ENCODE measurements at regions not wholly inside any gene's neighbourhood (a gene's known extent, or its start where the extent isn't known, plus 50 kb on each side); places are given as distances from the start of the nearest gene placed in this dataset.
"Not testable (repeated sequence)": the region's sequence is repeated elsewhere in the genome, so short reads cannot be mapped to it uniquely, and the experiment has no call there.

DNA sequence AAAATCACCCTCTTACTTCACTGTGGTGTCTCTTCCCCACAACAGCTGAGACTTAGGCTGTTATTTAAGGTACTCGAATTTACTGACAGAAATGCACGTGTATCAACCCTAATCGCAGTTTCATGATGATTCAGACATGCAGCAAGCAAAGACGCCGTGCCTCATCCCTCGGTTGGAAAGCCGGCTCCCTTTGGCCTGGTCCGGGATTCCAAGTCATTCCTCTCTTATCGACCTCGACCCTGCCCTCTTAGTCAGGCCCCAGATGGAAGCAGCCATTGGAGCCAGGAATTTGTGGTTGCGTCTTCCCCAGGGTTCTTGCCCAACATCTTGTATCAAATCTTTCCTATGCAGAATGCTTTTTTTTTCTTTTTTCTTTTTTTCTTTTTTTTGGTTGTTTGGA lies 229.5 kb downstream of the GATA3 start:
- no peak for DNase-seq

GRCh38 chr10:8285970-8286369 lies 231.5 kb downstream of the GATA3 start:
- not testable (repeated sequence) for DNase-seq

GRCh38 chr10:8288600-8288999 lies 234.1 kb downstream of the GATA3 start:
- no peak for DNase-seq

DNA sequence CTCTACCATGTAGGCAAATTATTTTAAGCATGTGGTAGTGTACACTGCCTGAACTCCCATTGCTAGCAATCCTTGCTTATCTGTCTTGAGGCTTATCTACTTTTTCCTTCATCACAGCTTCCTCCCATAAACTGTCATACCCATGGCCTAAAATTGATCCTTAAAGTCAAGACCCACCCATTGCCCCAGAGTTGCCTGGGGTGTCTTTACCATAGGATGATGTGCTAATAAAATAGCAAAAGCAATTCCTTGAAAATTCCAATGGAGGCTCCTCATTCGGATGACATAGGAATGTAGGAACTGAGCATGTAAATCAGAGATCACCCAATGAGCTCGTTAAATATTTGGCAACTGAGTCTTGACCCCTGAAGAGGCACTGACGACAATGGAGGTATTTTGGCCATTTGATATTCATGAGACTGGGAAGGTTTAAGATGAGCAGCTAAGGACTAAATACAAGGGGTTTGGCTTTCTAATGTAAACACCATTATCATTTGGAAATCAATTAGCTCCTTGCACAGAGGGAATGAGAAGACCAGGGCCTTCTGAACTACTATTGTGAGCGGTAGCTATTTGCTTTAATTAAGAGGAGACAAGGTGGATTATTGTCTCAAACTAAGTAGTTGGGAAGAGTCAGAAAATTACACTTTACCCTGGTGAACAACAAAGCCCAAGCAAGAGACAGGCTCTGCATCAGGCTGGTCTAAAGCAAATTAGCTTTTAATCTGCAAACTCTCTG lies 234.9 kb downstream of the GATA3 start:
- DNase-seq, result no peak

- DNase-seq, result no peak
Measured at GRCh38 chr10:8294779-8295178, 240.3 kb downstream of the GATA3 start.

DNA sequence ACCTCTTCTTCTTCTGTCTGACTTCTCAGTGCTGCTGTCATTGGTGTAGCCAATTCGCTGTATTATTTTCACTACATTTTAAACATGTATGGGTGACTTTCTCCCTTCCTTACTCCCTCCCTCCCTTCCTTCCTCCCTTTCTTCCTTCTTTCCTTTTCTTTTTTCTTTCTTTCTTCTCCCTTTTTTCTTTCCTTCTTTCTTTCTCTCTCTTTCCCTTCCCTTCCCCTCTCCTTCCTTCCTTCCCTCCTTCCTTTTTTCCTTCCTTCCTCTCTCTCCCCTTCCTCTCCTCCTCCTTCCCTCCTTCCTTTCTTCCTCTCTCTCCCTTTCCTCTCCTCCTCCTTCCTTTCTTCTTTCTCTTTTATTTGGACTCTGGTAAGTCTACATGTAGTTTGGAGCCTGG lies 240.8 kb downstream of the GATA3 start:
- no peak for DNase-seq

DNA sequence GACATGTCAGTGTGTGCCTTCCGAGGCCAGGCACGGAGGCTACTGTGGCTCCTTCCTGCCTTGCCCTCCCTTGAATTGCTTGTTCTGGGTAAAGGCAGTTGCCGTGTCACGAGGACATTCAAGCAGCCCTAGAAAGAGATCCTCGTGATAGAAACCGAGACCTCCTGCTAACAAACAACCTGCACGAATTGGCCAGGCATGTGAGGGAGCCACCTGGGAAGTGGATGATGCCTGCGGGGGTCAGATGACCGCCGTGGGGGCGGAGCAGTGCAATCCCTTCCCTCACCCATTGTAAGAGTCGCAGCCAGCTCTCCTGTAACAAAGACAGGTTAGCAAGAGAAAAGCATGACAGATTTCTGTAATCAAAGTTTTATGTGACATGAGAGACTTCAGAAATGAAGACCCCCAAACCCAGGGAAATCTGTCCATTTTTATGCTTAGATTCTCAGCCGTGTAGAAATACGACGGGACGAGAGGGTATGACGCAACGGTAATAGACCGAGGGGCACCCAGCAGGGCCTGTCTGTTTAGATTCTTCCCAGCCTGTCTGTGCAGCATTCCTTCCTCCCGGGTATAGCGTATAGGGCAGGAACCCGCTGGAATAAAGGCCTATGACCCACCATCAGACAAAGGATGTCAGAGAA lies 241.7 kb downstream of the GATA3 start:
- no peak for DNase-seq

DNA sequence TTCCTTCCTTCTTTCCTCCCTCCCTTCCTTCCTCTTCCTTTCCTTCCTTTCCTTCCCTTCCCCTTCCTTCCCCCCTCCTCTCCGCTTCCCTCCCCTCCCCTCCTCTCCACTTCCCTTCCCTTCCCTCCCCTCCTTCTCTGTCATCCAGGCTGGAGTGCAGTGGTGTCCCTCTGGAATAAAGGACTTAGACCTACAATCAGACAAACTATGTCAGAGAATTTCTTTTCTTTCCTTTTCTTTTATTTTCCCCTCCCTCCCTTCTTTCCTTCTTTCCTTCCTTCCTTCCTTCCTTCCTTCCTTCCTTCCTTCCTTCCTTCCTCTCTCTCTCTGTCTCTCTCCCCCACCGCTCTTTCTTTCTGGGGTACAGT lies 242.2 kb downstream of the GATA3 start:
- DNase-seq, result no peak

DNA sequence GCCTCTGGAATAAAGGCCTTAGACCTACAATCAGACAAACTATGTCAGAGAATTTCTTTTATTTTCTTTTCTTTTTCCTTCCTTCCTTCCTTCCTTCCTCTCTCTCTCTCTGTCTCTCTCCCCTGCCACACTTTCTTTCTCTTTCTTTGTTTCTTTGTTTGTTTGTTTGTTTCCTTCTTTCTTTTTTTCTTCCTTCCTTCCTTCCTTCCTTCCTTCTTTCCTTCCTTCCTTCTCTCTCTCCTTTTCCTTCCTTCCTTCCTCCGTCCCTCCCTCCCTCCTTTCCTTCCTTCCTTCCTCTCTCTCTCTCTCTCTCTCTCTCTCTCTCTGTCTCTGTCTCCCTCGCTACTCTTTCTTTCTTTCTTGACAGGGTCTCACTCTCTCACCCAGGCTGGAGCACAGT lies 242.6 kb downstream of the GATA3 start:
- DNase-seq, result no peak

DNA sequence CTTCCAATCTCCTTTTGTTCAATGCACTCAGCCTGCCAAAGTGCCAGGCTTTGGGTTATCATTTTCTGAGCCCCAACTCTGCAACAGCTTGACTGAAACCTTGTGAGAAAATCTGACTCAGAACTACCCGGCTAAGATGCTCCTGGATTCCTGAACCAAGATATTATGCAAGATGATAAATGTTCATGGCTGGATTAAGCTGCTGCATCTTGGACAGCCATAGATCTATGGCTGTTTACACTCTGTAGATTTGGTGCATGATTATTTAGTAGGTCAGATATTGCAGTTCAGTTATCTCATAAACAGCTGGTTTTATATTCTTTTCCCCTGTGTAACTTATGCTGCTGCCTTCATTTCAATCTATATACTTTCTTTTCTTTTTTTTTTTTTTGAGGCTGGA lies 243.5 kb downstream of the GATA3 start:
- DNase-seq, result no peak

- no peak for DNase-seq
Measured at GRCh38 chr10:8298896-8299570, 244.5 kb downstream of the GATA3 start.

GRCh38 chr10:8300925-8301324 lies 246.4 kb downstream of the GATA3 start:
- no peak for DNase-seq

DNA sequence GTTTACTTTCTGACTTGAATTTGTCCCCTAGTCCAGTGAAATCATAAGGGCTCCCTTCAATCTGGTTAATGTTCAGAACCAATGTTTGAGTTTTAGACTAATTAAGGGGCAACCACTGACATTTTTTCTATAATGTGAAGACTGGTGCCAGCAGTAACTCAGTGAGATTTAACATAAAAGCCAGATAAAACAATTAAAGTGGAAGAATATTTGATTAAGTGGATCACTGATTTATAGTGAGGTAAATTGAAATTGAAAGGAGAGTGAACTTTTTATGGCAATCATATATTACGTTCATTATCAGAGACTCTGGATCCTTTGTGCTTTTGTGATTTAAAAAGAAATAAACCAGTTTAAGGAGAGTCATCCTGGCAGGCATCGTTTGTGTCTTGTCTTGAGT lies 246.8 kb downstream of the GATA3 start:
- no peak for DNase-seq

DNA sequence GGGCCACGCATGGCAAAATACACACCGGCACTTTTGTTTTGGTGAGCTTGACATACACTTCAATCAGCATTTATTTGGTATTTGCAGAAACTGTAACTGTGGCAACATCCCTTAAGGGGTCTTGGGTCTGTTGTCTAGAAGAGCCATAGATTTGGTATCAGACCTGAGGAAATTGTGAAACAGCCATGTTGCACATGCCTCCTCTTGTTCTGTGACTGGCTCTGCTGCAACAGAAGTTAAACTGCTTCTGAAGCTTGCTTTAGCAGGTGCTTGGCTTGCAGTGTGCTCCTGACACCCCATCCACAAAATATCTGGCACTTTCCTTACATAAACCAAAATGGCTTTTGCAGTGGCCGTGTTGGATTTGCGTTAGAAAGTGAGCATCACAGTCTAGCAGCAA lies 247.3 kb downstream of the GATA3 start:
- DNase-seq, result no peak

DNA sequence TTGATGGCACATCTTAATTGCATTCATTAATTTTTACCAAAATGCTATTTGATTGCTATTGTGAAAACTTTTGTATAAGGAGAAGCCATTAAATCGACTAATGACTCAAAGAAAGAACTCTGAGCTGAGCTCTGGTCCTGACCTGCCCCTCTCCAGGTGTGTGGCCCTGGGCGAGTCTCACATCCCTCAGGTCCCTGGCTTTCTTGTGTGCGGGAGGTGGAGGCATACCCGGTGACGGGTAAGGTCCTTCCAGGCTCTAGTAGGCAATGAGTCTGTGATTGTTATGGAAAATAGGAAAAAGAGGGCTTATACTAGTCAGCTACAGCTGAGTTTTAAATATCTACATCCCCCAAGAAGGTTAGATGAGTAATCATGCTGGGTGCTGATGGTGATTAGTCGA lies 248.1 kb downstream of the GATA3 start:
- DNase-seq, result no peak

DNA sequence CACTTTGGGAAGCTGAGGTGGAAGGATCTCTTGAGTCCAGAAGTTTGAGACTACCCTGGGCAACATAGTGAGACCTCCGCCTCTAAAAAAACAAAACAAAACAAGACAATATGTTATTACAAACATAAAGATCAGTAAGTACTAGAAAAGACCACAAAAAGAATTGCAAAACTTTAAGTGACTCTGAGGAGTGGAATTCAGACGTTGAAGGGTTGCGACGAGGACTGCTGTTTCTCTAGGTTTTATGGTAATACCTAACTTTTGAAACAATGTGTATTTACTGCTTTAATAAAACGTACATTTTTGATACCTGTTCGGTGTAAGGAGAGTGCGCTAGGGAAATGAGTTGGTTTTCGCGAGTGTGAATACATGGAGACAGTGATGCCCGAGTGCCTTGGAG lies 250.4 kb downstream of the GATA3 start:
- DNase-seq, result no peak

- no peak for DNase-seq
Measured at GRCh38 chr10:8305876-8306652, 251.6 kb downstream of the GATA3 start.

GRCh38 chr10:8306685-8307364 lies 252.3 kb downstream of the GATA3 start:
- DNase-seq, result no peak

DNA sequence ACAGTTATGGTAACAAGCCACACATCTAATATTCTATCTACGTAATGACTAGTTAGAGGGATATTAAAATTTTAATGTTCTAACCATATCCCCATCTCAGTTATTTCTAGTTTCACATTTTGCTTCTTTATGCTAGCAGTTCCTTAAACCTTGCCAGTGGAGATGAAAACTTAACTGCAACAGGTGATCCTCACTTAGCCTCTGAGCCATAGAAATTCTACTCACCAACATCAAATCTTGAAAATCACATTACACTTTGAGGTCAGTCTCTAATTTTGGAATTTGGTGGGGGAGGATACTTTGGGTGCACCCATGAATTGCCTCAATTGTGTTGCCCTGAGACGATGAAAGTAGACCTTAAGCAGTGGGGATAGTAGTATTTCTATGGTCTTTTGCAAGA lies 256.4 kb downstream of the GATA3 start:
- no peak for DNase-seq

DNA sequence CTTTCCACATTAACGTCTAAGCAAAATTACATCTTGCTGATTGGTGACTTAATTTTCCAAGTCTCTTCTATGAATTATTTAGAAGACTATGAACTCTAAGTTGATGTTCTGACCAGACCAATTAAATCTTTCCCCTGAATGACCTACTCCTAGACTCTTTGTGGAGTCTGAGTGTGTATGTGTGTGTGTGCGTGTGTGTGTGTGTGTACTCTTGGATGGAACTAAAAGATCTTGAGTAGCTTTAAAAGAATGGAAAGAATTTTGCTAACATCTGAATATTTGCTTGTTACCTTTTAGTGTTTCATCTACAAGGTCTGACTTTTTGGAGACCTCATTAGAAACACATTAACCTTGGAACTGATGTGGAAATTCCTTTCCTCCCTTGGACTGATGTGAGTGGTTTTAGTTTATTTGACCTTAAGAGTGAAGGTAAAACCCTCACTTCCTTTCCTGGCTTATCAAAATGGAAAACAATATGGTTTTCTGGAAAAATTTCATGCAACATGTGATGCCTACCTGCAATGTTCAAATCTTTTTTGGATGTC lies 257.1 kb downstream of the GATA3 start:
- DNase-seq, result no peak

GRCh38 chr10:8312079-8312478 lies 257.6 kb downstream of the GATA3 start:
- DNase-seq, result no peak

DNA sequence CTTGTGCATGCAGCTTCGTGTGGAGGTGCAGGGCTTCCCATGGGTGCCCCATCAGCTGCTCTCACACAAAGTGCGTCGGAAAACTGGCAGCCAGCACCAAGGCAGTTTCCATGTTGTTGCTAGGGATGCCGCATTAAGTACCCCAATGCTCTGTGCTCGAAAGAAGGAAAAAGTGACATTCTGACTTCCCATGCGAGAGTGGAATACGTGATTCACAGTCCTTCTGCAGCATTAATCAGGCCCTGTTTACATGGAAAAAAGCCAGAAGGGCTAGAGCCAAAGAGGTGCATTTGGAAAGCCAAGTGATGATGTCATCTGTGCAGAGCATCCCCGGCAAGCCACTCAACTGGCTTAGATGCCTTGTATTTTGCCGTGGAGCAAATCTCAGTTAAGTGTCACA lies 258.3 kb downstream of the GATA3 start:
- DNase-seq, result no peak

- DNase-seq, result no peak
Measured at GRCh38 chr10:8314486-8314885, 260.0 kb downstream of the GATA3 start.

All from left hindlimb (tissue), 1 donor.